GM12892 (cell line): ENCODE measurements at regions not wholly inside any gene's neighbourhood (a gene's known extent, or its start where the extent isn't known, plus 50 kb on each side); places are given as distances from the start of the nearest gene placed in this dataset.

Experiments
- DNase-seq: peaks from one replicate; pipeline ENCODE4 v3.0.0; 2011; ENCODE audit not compliant: insufficient read length
- FAIRE-seq: peaks from 2 replicates; lab custom pipeline; 2011; peaks lifted over from hg19 to GRCh38; lab: Jason Lieb, UNC
- POLR2A ChIP-seq: IDR thresholded peaks from 2 replicates; pipeline ENCODE4 v1.6.1; 2011; ENCODE audit warnings: low read depth, low read length, control low read depth
- POLR2AphosphoS5 ChIP-seq: IDR thresholded peaks from 2 replicates; pipeline ENCODE4 v1.6.1; 2011; ENCODE audit warnings: low read depth, low read length, control low read depth
- TAF1 ChIP-seq: IDR thresholded peaks from 2 replicates; pipeline ENCODE4 v1.6.1; 2011; ENCODE audit warnings: low read depth, mild to moderate bottlenecking, control low read depth, low read length, borderline replicate concordance

- DNase-seq (no peak), FAIRE-seq (no peak)
- TF ChIP-seq POLR2A (no peak), POLR2AphosphoS5 (no peak), TAF1 (no peak)
Observed at GRCh38 chr2:146826388-146826787, 1018.4 kb upstream of the ACVR2A start.

GRCh38 chr2:146821836-146822316 lies 1023.0 kb upstream of the ACVR2A start:
- DNase-seq (no peak), FAIRE-seq (no peak)
- TF ChIP-seq TAF1 (no peak), POLR2A (no peak), POLR2AphosphoS5 (no peak)

DNA sequence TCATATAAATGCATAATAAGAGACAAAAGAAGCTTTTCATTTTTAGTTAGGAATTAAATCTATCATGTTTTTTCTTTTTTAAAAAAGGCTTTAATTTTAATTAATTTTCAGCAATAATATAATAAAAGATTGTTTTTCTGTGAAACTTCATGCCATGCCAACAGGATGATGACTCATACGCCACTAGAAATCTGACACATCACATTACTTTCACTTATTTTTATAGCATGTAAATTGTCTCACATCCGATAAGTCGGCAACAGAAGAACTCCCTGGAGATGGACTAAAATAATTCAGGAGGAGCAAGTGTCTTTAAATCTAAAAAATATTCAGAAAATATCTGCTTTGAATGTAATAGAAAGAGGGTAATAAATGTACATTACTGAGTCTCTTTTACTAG lies 1024.2 kb upstream of the ACVR2A start:
- TF ChIP-seq TAF1 (no peak), POLR2AphosphoS5 (no peak), POLR2A (no peak)
- FAIRE-seq (no peak), DNase-seq (no peak)

GRCh38 chr2:146818122-146818521 lies 1026.7 kb upstream of the ACVR2A start:
- no peak for DNase-seq
- FAIRE-seq, result no peak
- no peak for TF ChIP-seq POLR2A
- no peak for TF ChIP-seq TAF1
- no peak for TF ChIP-seq POLR2AphosphoS5

- FAIRE-seq (no peak), DNase-seq (no peak)
Observed at GRCh38 chr2:146817613-146818012, 1027.2 kb upstream of the ACVR2A start.

DNA sequence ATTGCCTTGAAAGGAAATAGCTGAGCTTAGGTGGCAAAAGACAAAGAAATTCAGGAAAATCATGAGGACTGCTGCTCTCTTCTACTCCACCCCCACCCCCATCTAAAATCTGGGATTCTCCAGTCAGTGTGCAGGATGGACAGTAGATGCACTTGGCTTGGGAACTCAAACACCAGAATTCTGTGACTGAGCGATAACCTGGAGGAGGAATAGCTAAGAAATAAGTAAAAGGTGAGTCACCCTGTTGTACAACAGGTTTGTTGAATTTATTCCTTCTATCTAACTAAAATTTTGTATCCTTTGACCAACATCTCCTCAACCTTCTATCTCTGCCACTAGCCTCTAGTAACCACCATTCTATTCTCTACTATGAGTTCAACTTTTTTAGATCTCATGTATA lies 1029.9 kb upstream of the ACVR2A start:
- DNase-seq (no peak), FAIRE-seq (no peak)

More at GRCh38 chr2:146817613-146818012, 1027.2 kb upstream of the ACVR2A start:
- TF ChIP-seq POLR2AphosphoS5 (no peak), TAF1 (no peak), POLR2A (no peak)

DNA sequence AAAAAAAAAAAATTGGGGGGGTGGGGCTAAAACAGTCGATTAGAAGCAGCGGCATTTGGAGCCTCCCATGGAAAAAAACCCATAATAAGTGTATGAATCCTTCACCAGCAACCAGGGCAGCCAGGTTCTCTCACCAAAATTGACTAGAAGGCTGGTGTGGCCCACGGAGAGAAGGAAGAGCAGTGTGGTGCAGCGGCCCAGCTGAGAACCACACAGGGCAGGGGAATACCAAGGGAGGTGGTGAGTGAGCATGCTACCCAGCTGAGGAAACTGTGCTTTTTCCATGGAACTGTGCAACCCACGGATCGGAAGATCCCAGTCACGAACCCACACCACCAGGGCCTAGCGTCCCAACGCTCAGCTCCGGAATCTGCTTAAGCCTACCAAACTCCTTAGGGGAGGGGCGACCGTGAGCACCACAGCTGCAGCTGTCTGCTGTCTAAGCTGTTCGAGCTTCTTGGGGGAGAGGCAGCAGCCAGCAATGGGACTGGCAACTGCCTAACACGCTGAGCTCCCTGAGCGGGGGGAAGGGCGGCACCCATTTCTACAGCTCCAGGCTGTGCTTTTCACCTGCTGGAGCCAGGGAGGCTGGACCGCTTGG lies 1037.2 kb upstream of the ACVR2A start:
- no peak for TF ChIP-seq POLR2AphosphoS5
- DNase-seq (no peak), FAIRE-seq (no peak)

More for the DNA sequence above, 1029.9 kb upstream of the ACVR2A start:
- TF ChIP-seq POLR2AphosphoS5, result no peak
- TF ChIP-seq TAF1, result no peak
- no peak for TF ChIP-seq POLR2A

- DNase-seq (no peak), FAIRE-seq (no peak)
- TF ChIP-seq TAF1 (no peak), POLR2A (no peak), POLR2AphosphoS5 (no peak)
Observed at GRCh38 chr2:146806364-146807005, 1038.3 kb upstream of the ACVR2A start.

DNA sequence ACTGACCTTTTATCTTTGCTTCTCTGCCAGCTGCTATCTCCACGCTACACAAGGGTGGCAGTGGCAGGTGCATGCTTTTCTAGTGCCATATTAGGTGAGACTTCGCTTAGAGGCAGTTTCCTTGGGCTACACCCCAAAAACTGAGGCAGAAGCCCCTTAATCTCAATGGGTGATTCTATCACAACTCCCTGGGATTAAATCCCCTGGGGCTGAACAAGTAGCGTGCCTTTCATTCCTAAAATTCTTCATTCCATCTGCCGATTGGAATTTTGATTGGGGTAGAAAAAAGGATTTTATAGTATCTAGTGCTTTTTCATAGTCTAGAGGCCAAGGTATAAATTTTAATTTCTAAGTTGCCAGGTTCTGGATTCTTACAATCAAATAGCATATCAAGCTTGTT lies 1040.5 kb upstream of the ACVR2A start:
- FAIRE-seq (no peak), DNase-seq (no peak)
- TF ChIP-seq POLR2A (no peak), TAF1 (no peak)

GRCh38 chr2:146801886-146802285 lies 1042.9 kb upstream of the ACVR2A start:
- FAIRE-seq (no peak), DNase-seq (no peak)
- TF ChIP-seq POLR2A, result no peak
- no peak for TF ChIP-seq POLR2AphosphoS5
- no peak for TF ChIP-seq TAF1

DNA sequence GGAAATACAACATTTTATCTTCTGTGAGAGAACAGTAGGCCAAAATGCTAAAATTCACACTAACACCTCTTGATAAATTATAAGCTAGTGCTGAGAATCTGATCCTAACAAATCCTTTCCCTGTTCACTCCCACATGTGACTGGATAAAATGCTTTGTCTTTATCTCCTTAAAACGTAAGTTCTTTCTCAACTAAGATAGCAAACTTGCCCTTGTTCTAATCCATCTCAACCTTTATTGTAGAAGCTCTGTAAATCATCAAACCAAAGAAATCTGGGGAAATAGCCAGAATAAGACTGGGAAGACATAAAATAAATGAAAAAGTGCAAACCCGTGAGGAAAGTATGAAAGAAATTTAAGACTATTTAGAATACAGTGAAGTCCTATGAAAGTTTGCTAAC lies 1058.4 kb upstream of the ACVR2A start:
- DNase-seq (no peak), FAIRE-seq (no peak)
- no peak for TF ChIP-seq POLR2AphosphoS5
- no peak for TF ChIP-seq TAF1
- no peak for TF ChIP-seq POLR2A

DNA sequence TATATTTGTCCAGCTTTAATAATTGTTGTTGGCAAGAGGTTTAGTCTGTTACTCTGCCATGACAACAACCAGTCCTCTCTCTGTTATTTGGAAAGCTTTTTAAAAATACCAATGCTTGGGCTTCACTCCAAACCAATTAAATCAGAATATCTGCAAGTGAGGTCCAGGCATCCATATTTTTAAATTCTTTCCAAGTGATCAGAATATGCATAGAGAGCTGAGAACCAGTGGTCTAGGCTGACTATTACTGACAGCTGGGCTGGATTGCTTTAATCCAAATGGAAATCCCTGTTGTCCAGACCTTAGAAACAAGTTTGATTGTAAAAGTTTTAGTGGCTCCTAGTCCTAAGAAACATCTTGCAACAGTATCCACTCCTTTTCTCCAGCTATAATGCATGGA lies 1059.7 kb upstream of the ACVR2A start:
- FAIRE-seq, result no peak
- DNase-seq, result no peak
- no peak for TF ChIP-seq POLR2AphosphoS5
- TF ChIP-seq POLR2A, result no peak
- TF ChIP-seq TAF1, result no peak
